ENCODE measurements at regions not wholly inside any gene's neighbourhood (a gene's known extent, or its start where the extent isn't known, plus 50 kb on each side); places are given as distances from the start of the nearest gene placed in this dataset.
A peak's percentile ranks its signal among the peaks of the same experiment; 100 is the strongest.
"Not testable (repeated sequence)": the region's sequence is repeated elsewhere in the genome, so short reads cannot be mapped to it uniquely, and the experiment has no call there.

- Histone ChIP-seq H3K4me1 (ENCODE audit: low read depth) (no peaks in the 10 kb centered on the region), H3K9me3 (no peaks in the 10 kb centered on the region)
These were observed 66.0 kb upstream of the VIPR2 start for GRCh38 chr7:159210581-159211235.

GRCh38 chr7:159209429-159209828 lies 64.8 kb upstream of the VIPR2 start:
- TF ChIP-seq CTCF (IDR thresholded peaks at IDR 0.05): no peak
- Histone ChIP-seq H3K9me3 (no peaks in the 10 kb centered on the region), H3K4me1 (ENCODE audit: low read depth) (no peaks in the 10 kb centered on the region), H3K4me3 (no peak overlapping the region), H3K36me3 (ENCODE audit: low read depth) (no peaks in the 10 kb centered on the region)
- DNase-seq: no peak
- no peak for ATAC-seq
- intact Hi-C loops (cut with DNase I, micrococcal nuclease): no loop called here

More at GRCh38 chr7:159210581-159211235, 66.0 kb upstream of the VIPR2 start:
- H3K4me3 ChIP-seq: no peak overlapping the region
- H3K36me3 ChIP-seq (ENCODE audit: low read depth): no peaks in the 10 kb centered on the region
- DNase-seq: no peak
- TF ChIP-seq CTCF (IDR thresholded peaks at IDR 0.05): no peak
- ATAC-seq: no peak
- intact Hi-C loops (cut with DNase I, micrococcal nuclease): no loop called here

- no peak overlapping the region for H3K4me3 ChIP-seq
- no peak for ATAC-seq
These were observed 63.3 kb upstream of the VIPR2 start for GRCh38 chr7:159207951-159208350.

GRCh38 chr7:159207393-159207792 lies 62.7 kb upstream of the VIPR2 start:
- H3K4me1 ChIP-seq (ENCODE audit: low read depth): no peaks in the 10 kb centered on the region
- no peak overlapping the region for H3K4me3 ChIP-seq
- ATAC-seq (no peak), DNase-seq (no peak)
- no peaks in the 10 kb centered on the region for H3K36me3 ChIP-seq (ENCODE audit: low read depth)
- TF ChIP-seq CTCF (IDR thresholded peaks at IDR 0.05): no peak
- no peaks in the 10 kb centered on the region for H3K9me3 ChIP-seq
- intact Hi-C loops (cut with DNase I, micrococcal nuclease): no loop called here

More at GRCh38 chr7:159207951-159208350, 63.3 kb upstream of the VIPR2 start:
- intact Hi-C loops (cut with DNase I, micrococcal nuclease): no loop called here
- DNase-seq: no peak
- H3K4me1 ChIP-seq (ENCODE audit: low read depth): no peaks in the 10 kb centered on the region
- no peaks in the 10 kb centered on the region for H3K36me3 ChIP-seq (ENCODE audit: low read depth)
- TF ChIP-seq CTCF (IDR thresholded peaks at IDR 0.05): no peak
- H3K9me3 ChIP-seq: no peaks in the 10 kb centered on the region

GRCh38 chr7:159205833-159206232 lies 61.2 kb upstream of the VIPR2 start:
- ATAC-seq (no peak), DNase-seq (no peak)
- intact Hi-C loops (cut with DNase I, micrococcal nuclease): no loop called here
- Histone ChIP-seq H3K4me3 (no peak overlapping the region), H3K4me1 (ENCODE audit: low read depth) (no peaks in the 10 kb centered on the region), H3K9me3 (no peaks in the 10 kb centered on the region), H3K36me3 (ENCODE audit: low read depth) (no peaks in the 10 kb centered on the region)
- no peak for TF ChIP-seq CTCF (IDR thresholded peaks at IDR 0.05)

GRCh38 chr7:159204664-159205063 lies 60.0 kb upstream of the VIPR2 start:
- no peak for ATAC-seq
- Histone ChIP-seq H3K36me3 (ENCODE audit: low read depth) (no peaks in the 10 kb centered on the region), H3K4me1 (ENCODE audit: low read depth) (no peaks in the 10 kb centered on the region), H3K4me3 (no peak overlapping the region), H3K9me3 (no peaks in the 10 kb centered on the region)
- intact Hi-C loops (cut with DNase I, micrococcal nuclease): no loop called here
- DNase-seq: no peak
- no peak for TF ChIP-seq CTCF (IDR thresholded peaks at IDR 0.05)

GRCh38 chr7:159203253-159203652 lies 58.6 kb upstream of the VIPR2 start:
- not testable (repeated sequence) for H3K36me3 ChIP-seq (ENCODE audit: low read depth); ATAC-seq
- peak in 1 of 3 donors; percentile 60 for DNase-seq

More at GRCh38 chr7:159203253-159203652, 58.6 kb upstream of the VIPR2 start:
- H3K4me3 ChIP-seq; intact Hi-C loops (cut with DNase I, micrococcal nuclease); H3K4me1 ChIP-seq (ENCODE audit: low read depth); H3K9me3 ChIP-seq: not testable (repeated sequence)

All from mucosa of descending colon (tissue), 3 donors.